ENCODE measurements at regions not wholly inside any gene's neighbourhood (a gene's known extent, or its start where the extent isn't known, plus 50 kb on each side); places are given as distances from the start of the nearest gene placed in this dataset.

- no peak for ATAC-seq
- TF ChIP-seq, protein P1, sequence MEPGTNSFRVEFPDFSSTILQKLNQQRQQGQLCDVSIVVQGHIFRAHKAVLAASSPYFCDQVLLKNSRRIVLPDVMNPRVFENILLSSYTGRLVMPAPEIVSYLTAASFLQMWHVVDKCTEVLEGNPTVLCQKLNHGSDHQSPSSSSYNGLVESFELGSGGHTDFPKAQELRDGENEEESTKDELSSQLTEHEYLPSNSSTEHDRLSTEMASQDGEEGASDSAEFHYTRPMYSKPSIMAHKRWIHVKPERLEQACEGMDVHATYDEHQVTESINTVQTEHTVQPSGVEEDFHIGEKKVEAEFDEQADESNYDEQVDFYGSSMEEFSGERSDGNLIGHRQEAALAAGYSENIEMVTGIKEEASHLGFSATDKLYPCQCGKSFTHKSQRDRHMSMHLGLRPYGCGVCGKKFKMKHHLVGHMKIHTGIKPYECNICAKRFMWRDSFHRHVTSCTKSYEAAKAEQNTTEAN (CRISPR knock-in tag; conservative IDR thresholded peaks at IDR 0.05): no peak
- TF ChIP-seq GTF2F1 (IDR thresholded peaks at IDR 0.05; ENCODE audit: low read length) (no peak), HNRNPK (IDR thresholded peaks at IDR 0.05; ENCODE audit: low read depth, low read length, poor library complexity, severe bottlenecking) (no peak), ZIK1 (CRISPR knock-in tag; IDR thresholded peaks at IDR 0.05; ENCODE audit: borderline replicate concordance, low read depth) (no peak), NFIB (CRISPR knock-in tag; IDR thresholded peaks at IDR 0.05; ENCODE audit: borderline replicate concordance) (no peak)
- no peak for DNase-seq (ENCODE audit: low spot score)
Observed at GRCh38 chr9:84450029-84450428, 109.5 kb upstream of the SLC28A3 start.

GRCh38 chr9:84456527-84456926, 116.0 kb upstream of the SLC28A3 start:
- DNase-seq (ENCODE audit: low spot score): no peak
- no TSS peak for BruUV-seq (replicated peaks)
- POLR2A ChIA-PET: no interaction called here
- intact Hi-C loops (cut with micrococcal nuclease; ENCODE audit: unreplicated experiment) (no loop called here), in situ Hi-C loops (cut with HindIII; ENCODE audit: extremely low pct_ligation_motif_present, low pct_unique_long_range_greater_than_20kb) (no loop called here)
- 30% methylated on average over 2 of the region's 2 CpGs for WGBS (ENCODE audit: low lambda C conversion rate)
- Histone ChIP-seq H2AFZ (ENCODE audit: low read length) (no peak overlapping the region), H3K4me3 (replicated peaks in 1 of 3; ENCODE audit: insufficient read depth in 1 of 3, low read depth in 2 of 3, low read length in 3 of 3) (no peak overlapping the region), H3K4me2 (ENCODE audit: low read depth, low read length) (no peak overlapping the region), H4K20me1 (ENCODE audit: insufficient read depth, low read length) (no peaks in the 10 kb centered on the region), H3K9ac (ENCODE audit: insufficient read depth, low read depth, low read length) (no peak overlapping the region), H3K27me3 (ENCODE audit: control insufficient read depth in 1 of 2, insufficient read depth in 2 of 2, low read length in 2 of 2) (no peaks in the 10 kb centered on the region), H3K36me3 (replicated peaks in 1 of 2; ENCODE audit: control insufficient read depth in 1 of 2, insufficient read depth in 2 of 2, low read length in 2 of 2) (no peaks in the 10 kb centered on the region), H3K9me3 (ENCODE audit: low read length) (no peaks in the 10 kb centered on the region), H3K4me1 (ENCODE audit: insufficient read depth, low read length) (no peaks in the 10 kb centered on the region), H3K79me2 (ENCODE audit: insufficient read depth, low read length) (no peaks in the 10 kb centered on the region), H3K27ac (ENCODE audit: extremely low read length, insufficient read depth, low read length) (no peak overlapping the region)
- CTCF ChIA-PET (ENCODE audit: low intra/inter-chr PET ratio, low total read pairs): no interaction called here
- no peak for ATAC-seq
- FAIRE-seq: no peak
- no peak for TF ChIP-seq E2F5 (CRISPR knock-in tag; conservative IDR thresholded peaks at IDR 0.05)
- TF ChIP-seq KMT2A (CRISPR knock-in tag; IDR thresholded peaks at IDR 0.05): no peak
- TF ChIP-seq ZNF775 (CRISPR knock-in tag; IDR thresholded peaks at IDR 0.05; ENCODE audit: borderline replicate concordance): no peak
- TF ChIP-seq KDM5A (IDR thresholded peaks at IDR 0.05; ENCODE audit: borderline replicate concordance, low read length): no peak
- no peak for TF ChIP-seq ZC3H4 (CRISPR knock-in tag; IDR thresholded peaks at IDR 0.05; ENCODE audit: borderline replicate concordance)
- no peak for TF ChIP-seq NR2C2 (CRISPR knock-in tag; IDR thresholded peaks at IDR 0.05; ENCODE audit: borderline replicate concordance)
- TF ChIP-seq ZNF703 (CRISPR knock-in tag; IDR thresholded peaks at IDR 0.05; ENCODE audit: borderline replicate concordance): no peak
- no peak for TF ChIP-seq TIGD3 (CRISPR knock-in tag; IDR thresholded peaks at IDR 0.05; ENCODE audit: borderline replicate concordance)
- no peak for TF ChIP-seq ZNF235 (CRISPR knock-in tag; IDR thresholded peaks at IDR 0.05; ENCODE audit: borderline replicate concordance)
- no peak for TF ChIP-seq PRPF4 (IDR thresholded peaks at IDR 0.05; ENCODE audit: low read depth, low read length, poor library complexity, severe bottlenecking)
- no peak for TF ChIP-seq SMYD3 (CRISPR knock-in tag; IDR thresholded peaks at IDR 0.05)
- TF ChIP-seq SMARCC2 (IDR thresholded peaks at IDR 0.05): no peak

More at GRCh38 chr9:84450029-84450428, 109.5 kb upstream of the SLC28A3 start:
- WGBS (ENCODE audit: low lambda C conversion rate): 22% methylated on average over 4 of the region's 5 CpGs
- Histone ChIP-seq H2AFZ (ENCODE audit: low read length) (no peak overlapping the region), H3K4me1 (ENCODE audit: insufficient read depth, low read length) (no peaks in the 10 kb centered on the region), H4K20me1 (ENCODE audit: insufficient read depth, low read length) (no peaks in the 10 kb centered on the region), H3K9ac (ENCODE audit: insufficient read depth, low read depth, low read length) (no peak overlapping the region), H3K9me3 (ENCODE audit: low read length) (no peaks in the 10 kb centered on the region), H3K27ac (ENCODE audit: extremely low read length, insufficient read depth, low read length) (no peak overlapping the region), H3K27me3 (ENCODE audit: control insufficient read depth in 1 of 2, insufficient read depth in 2 of 2, low read length in 2 of 2) (no peaks in the 10 kb centered on the region; a peak in 1 of 5 replicates), H3K79me2 (ENCODE audit: insufficient read depth, low read length) (no peaks in the 10 kb centered on the region), H3K36me3 (replicated peaks in 1 of 2; ENCODE audit: control insufficient read depth in 1 of 2, insufficient read depth in 2 of 2, low read length in 2 of 2) (no peaks in the 10 kb centered on the region), H3K4me3 (replicated peaks in 1 of 3; ENCODE audit: insufficient read depth in 1 of 3, low read depth in 2 of 3, low read length in 3 of 3) (no peak overlapping the region), H3K4me2 (ENCODE audit: low read depth, low read length) (no peak overlapping the region)
- in situ Hi-C loops (cut with HindIII; ENCODE audit: extremely low pct_ligation_motif_present, low pct_unique_long_range_greater_than_20kb): no loop called here
- no TSS peak for BruUV-seq (replicated peaks)
- ChIA-PET POLR2A (no interaction called here), CTCF (ENCODE audit: low intra/inter-chr PET ratio, low total read pairs) (no interaction called here)
- FAIRE-seq: no peak
- intact Hi-C loops (cut with micrococcal nuclease; ENCODE audit: unreplicated experiment): no loop called here

All from HepG2 (cell line).